ENCODE measurements at regions not wholly inside any gene's neighbourhood (a gene's known extent, or its start where the extent isn't known, plus 50 kb on each side); places are given as distances from the start of the nearest gene placed in this dataset.

DNA sequence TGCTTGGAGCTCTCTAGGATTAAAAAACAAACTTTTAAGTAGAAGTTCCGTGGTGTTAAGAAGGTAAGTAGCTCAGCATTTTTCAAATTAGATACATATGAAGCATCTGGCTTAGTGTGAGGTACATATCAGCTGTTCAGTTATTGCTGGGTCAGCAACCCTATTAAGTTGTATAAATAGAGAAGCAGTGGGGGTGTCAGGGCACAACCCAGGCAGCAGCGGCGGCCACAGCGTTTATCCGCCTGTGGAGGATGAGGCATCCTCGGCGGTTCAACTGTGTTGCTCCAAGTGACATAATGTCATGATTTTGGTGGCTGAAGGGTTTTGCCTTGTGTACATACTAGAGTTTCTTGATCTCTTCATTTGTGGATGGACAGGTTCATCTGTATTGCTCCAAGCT lies 54.6 kb upstream of the KIF5B start:
- Histone ChIP-seq H2AFZ (replicated peaks; ENCODE audit: low read length, poor library complexity) (no peak overlapping the region), H3K79me1 (ENCODE audit: low read depth in 1 of 2, low read length in 2 of 2) (no peaks in the 10 kb centered on the region), H3K14ac (replicated peaks; ENCODE audit: low read depth, low read length) (no peak overlapping the region), H3K23ac (ENCODE audit: low read depth, low read length) (no peak overlapping the region), H2BK120ac (ENCODE audit: low read depth, low read length) (no peak overlapping the region), H3K4me1 (ENCODE audit: control insufficient read depth, insufficient read depth, low read length) (peaks cover 5% of the 10 kb centered on the region), H3K4me3 (ENCODE audit: insufficient read depth, low read depth, low read length) (no peak overlapping the region), H3K9me3 (ENCODE audit: control insufficient read depth, insufficient read depth, low read length) (0 out of 2 replicates have a peak, but pooled peaks cover 3% of the 10 kb centered on the region), H3K9me1 (ENCODE audit: insufficient read depth, low read length) (no peaks in the 10 kb centered on the region), H3K27me3 (ENCODE audit: control insufficient read depth, insufficient read depth, low read length) (peaks cover under 1% of the 10 kb centered on the region), H2BK15ac (ENCODE audit: low read depth, low read length) (no peak overlapping the region), H2AK9ac (replicated peaks; ENCODE audit: low read depth, low read length, poor library complexity) (no peak overlapping the region), H4K91ac (ENCODE audit: insufficient read depth, low read depth, low read length) (no peak overlapping the region), H3K56ac (ENCODE audit: extremely low read depth, insufficient read depth, low read length) (no peak overlapping the region), H4K8ac (ENCODE audit: low read depth in 2 of 2, low read length in 2 of 2) (no peak overlapping the region), H2BK20ac (ENCODE audit: low read depth, low read length) (no peak overlapping the region), H2BK5ac (ENCODE audit: low read depth, low read length, poor library complexity, severe bottlenecking) (no peak overlapping the region), H4K5ac (ENCODE audit: low read depth, low read length) (no peak overlapping the region), H2AK5ac (ENCODE audit: low read depth, low read length) (no peak overlapping the region), H3K36me3 (ENCODE audit: control insufficient read depth, insufficient read depth, low read length) (no peaks in the 10 kb centered on the region), H3K4me2 (ENCODE audit: low read depth, low read length) (no peak overlapping the region), H3K4ac (ENCODE audit: low read depth, low read length) (no peak overlapping the region), H3K18ac (ENCODE audit: low read depth, low read length) (no peak overlapping the region), H3K27ac (ENCODE audit: insufficient read depth, low read length) (no peak overlapping the region), H4K20me1 (ENCODE audit: insufficient read depth, low read length) (no peaks in the 10 kb centered on the region), H3K9ac (ENCODE audit: low read depth, low read length) (no peak overlapping the region)
- ATAC-seq (ENCODE audit: low read depth) (no peak), DNase-seq (no peak)
- in situ Hi-C loops (cut with MboI; ENCODE audit: low sequenced_read_pairs) (no loop called here), dilution Hi-C loops (cut with HindIII; ENCODE audit: low sequenced_read_pairs, unreplicated experiment) (no loop called here), intact Hi-C loops (cut with micrococcal nuclease) (no loop called here)
- no TSS peak for BruUV-seq (replicated peaks)
- POLR2A ChIA-PET (ENCODE audit: unreplicated experiment), result no interaction called here
- no CpG with 5 or more reads among the region's 7 CpGs for WGBS, 2 experiments (ENCODE audit: extremely low coverage in 2 of 2, insufficient read length in 1 of 2)
- TF ChIP-seq RFX5 (IDR thresholded peaks at IDR 0.05; ENCODE audit: low read depth, low read length) (no peak), RAD21 (IDR thresholded peaks at IDR 0.05; ENCODE audit: low read length) (no peak), MAZ (IDR thresholded peaks at IDR 0.05; ENCODE audit: borderline replicate concordance, low read depth, low read length) (no peak), NFE2L2 (IDR thresholded peaks at IDR 0.05; ENCODE audit: low read depth, low read length) (no peak)
- TF ChIP-seq, protein P1, sequence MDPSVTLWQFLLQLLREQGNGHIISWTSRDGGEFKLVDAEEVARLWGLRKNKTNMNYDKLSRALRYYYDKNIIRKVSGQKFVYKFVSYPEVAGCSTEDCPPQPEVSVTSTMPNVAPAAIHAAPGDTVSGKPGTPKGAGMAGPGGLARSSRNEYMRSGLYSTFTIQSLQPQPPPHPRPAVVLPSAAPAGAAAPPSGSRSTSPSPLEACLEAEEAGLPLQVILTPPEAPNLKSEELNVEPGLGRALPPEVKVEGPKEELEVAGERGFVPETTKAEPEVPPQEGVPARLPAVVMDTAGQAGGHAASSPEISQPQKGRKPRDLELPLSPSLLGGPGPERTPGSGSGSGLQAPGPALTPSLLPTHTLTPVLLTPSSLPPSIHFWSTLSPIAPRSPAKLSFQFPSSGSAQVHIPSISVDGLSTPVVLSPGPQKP (IDR thresholded peaks at IDR 0.05; ENCODE audit: borderline replicate concordance, low read depth, low read length), result no peak
- TF ChIP-seq, protein P2, sequence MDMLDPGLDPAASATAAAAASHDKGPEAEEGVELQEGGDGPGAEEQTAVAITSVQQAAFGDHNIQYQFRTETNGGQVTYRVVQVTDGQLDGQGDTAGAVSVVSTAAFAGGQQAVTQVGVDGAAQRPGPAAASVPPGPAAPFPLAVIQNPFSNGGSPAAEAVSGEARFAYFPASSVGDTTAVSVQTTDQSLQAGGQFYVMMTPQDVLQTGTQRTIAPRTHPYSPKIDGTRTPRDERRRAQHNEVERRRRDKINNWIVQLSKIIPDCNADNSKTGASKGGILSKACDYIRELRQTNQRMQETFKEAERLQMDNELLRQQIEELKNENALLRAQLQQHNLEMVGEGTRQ (IDR thresholded peaks at IDR 0.05; ENCODE audit: low read depth, low read length), result no peak
- CTCF ChIA-PET, result no interaction called here

Data from IMR-90 (cell line).